ENCODE measurements at regions not wholly inside any gene's neighbourhood (a gene's known extent, or its start where the extent isn't known, plus 50 kb on each side); places are given as distances from the start of the nearest gene placed in this dataset.

DNA sequence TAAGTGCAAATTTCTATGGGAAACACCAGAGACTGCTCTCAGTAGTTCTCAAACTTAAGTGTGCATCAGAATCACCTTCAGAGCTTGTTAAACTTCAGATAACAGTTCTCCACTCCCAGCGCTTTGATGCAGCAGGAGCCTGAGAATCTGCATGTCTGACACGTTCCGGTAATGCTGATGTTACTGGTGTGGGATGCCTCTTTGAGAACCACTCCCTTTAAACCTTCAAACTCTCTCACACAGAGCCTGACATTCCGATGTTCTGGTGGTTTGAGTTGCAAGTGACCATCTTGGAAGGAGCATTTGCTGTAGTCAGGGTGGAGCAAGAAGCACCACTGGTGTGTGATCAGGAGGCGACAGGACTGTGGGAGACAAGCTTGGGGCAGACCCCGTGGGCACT, 57.9 kb downstream of the OTOR start:
- TF ChIP-seq, protein P1, sequence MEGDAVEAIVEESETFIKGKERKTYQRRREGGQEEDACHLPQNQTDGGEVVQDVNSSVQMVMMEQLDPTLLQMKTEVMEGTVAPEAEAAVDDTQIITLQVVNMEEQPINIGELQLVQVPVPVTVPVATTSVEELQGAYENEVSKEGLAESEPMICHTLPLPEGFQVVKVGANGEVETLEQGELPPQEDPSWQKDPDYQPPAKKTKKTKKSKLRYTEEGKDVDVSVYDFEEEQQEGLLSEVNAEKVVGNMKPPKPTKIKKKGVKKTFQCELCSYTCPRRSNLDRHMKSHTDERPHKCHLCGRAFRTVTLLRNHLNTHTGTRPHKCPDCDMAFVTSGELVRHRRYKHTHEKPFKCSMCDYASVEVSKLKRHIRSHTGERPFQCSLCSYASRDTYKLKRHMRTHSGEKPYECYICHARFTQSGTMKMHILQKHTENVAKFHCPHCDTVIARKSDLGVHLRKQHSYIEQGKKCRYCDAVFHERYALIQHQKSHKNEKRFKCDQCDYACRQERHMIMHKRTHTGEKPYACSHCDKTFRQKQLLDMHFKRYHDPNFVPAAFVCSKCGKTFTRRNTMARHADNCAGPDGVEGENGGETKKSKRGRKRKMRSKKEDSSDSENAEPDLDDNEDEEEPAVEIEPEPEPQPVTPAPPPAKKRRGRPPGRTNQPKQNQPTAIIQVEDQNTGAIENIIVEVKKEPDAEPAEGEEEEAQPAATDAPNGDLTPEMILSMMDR (conservative IDR thresholded peaks at IDR 0.05; ENCODE audit: low read length) = no peak
- TF ChIP-seq EZH2phosphoT487 (IDR thresholded peaks at IDR 0.05; ENCODE audit: borderline replicate concordance, low read depth, low read length) = no peak

Measured in OCI-LY7 (cell line).